Keratinocyte (primary cell): ENCODE measurements at regions not wholly inside any gene's neighbourhood (a gene's known extent, or its start where the extent isn't known, plus 50 kb on each side); places are given as distances from the start of the nearest gene placed in this dataset.

Experiments used
- CTCF ChIP-seq, 3 experiments: IDR thresholded peaks in 1 of 3; conservative IDR thresholded peaks in 1 of 3; optimal IDR thresholded peaks in 1 of 3; 2 replicates in 2 of 3; 3 replicates in 1 of 3; pipeline versions ENCODE3 to v1.5.1; 2011; ENCODE audit warnings: low read length in 3 of 3, mild to moderate bottlenecking in 3 of 3, moderate library complexity in 2 of 3, control low read depth in 1 of 3, inconsistent platforms in 1 of 3; ENCODE audit not compliant: insufficient read depth in 2 of 3; ENCODE audit errors: extremely low read depth in 1 of 3
- EZH2 ChIP-seq: IDR thresholded peaks from one replicate; pipeline ENCODE4 v1.6.1; 2012; ENCODE audit warnings: inconsistent platforms, mild to moderate bottlenecking, low read length, moderate library complexity

- no peak for TF ChIP-seq CTCF (optimal IDR thresholded peaks at IDR 0.05 in 1 of 3, IDR thresholded peaks at IDR 0.05 in 1 of 3, conservative IDR thresholded peaks at IDR 0.05 in 1 of 3; ENCODE audit: extremely low read depth in 1 of 3, insufficient read depth in 2 of 3, low read length in 3 of 3)
- TF ChIP-seq EZH2: no peak
Measured at GRCh38 chr16:86734543-86735460, 156.5 kb downstream of the FOXL1 start.
